ENCODE measurements at regions not wholly inside any gene's neighbourhood (a gene's known extent, or its start where the extent isn't known, plus 50 kb on each side); places are given as distances from the start of the nearest gene placed in this dataset.

DNA sequence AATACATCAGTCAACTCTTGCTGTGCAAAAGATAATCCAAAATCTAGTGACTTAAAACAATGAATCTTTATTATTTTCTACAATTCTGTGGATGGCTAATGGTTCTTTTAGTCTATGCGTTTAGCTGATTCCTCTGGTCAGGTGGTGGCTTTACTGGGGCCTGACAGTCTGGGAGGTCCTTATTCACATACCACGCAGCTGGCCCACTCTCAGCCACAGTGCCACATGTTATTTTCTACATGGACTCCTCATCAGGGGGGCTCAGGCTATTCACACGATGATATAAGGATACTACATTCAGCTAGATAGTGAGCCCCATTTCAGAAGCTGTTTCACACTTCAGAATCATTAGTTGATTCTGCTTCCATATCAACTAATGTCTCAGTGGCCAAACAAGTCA, 287.5 kb upstream of the MGAT4C start:
- TF ChIP-seq POLR2AphosphoS5 (IDR thresholded peaks at IDR 0.05; ENCODE audit: low read depth, low read length) (no peak), TAF1 (IDR thresholded peaks at IDR 0.05; ENCODE audit: low read depth, low read length) (no peak), POLR2A (IDR thresholded peaks at IDR 0.05; ENCODE audit: low read depth, low read length) (no peak), SPI1 (IDR thresholded peaks at IDR 0.05; ENCODE audit: low read depth, low read length) (no peak), PAX5 (IDR thresholded peaks at IDR 0.05; ENCODE audit: insufficient read depth, low read length, severe bottlenecking) (no peak), POU2F2 (IDR thresholded peaks at IDR 0.05; ENCODE audit: low read depth, low read length) (no peak)

Measured in GM12891 (cell line).